Kidney (tissue), 13 donors: ENCODE measurements at regions not wholly inside any gene's neighbourhood (a gene's known extent, or its start where the extent isn't known, plus 50 kb on each side); places are given as distances from the start of the nearest gene placed in this dataset.

Source experiments
- DNase-seq, 5 donors: peaks; one replicate each; pipeline ENCODE4 v3.0.0-alpha.2; 2013 to 2020
- FAIRE-seq: peaks from 2 replicates; lab custom pipeline; 2012; peaks lifted over from hg19 to GRCh38; lab: Jason Lieb, UNC
- H3K27ac ChIP-seq, 2 donors: one replicate each; pipeline ENCODE4 v1.7.0; 2013; ENCODE audit warnings: low read depth in 2 of 2, low read length in 2 of 2, inconsistent platforms in 1 of 2
- H3K27me3 ChIP-seq: one replicate; pipeline ENCODE4 v1.7.1; 2013; ENCODE audit warnings: low read length, inconsistent platforms; ENCODE audit not compliant: control insufficient read depth, insufficient read depth
- H3K36me3 ChIP-seq, 3 donors: one replicate each; pipeline versions ENCODE4 v1.7.0 to v1.7.1; 2013; ENCODE audit warnings: low read length in 3 of 3, control low read depth in 1 of 3, inconsistent platforms in 1 of 3; ENCODE audit not compliant: insufficient read depth in 3 of 3, control insufficient read depth in 2 of 3
- H3K4me1 ChIP-seq, 3 donors: one replicate each; pipeline versions ENCODE4 v1.7.0 to v1.7.1; 2013; ENCODE audit warnings: low read length in 3 of 3, inconsistent platforms in 1 of 3, low read depth in 1 of 3; ENCODE audit not compliant: control insufficient read depth in 2 of 3, insufficient read depth in 2 of 3
- H3K4me3 ChIP-seq, 3 donors: one replicate each; pipeline versions ENCODE4 v1.7.0 to v1.8.1; 2013; ENCODE audit warnings: low read length in 3 of 3, control low read depth in 1 of 3, inconsistent platforms in 1 of 3
- H3K9ac ChIP-seq, 3 donors: one replicate each; pipeline versions ENCODE4 v1.7.0 to v1.7.1; 2013; ENCODE audit warnings: low read length in 3 of 3, control low read depth in 1 of 3, inconsistent platforms in 1 of 3
- H3K9me3 ChIP-seq, 3 donors: one replicate each; pipeline versions ENCODE4 v1.7.0 to v1.7.1; 2013; ENCODE audit warnings: low read length in 3 of 3, control low read depth in 1 of 3, inconsistent platforms in 1 of 3; ENCODE audit not compliant: control insufficient read depth in 2 of 3, insufficient read depth in 1 of 3
- CTCF ChIP-seq: IDR thresholded peaks from 3 replicates; pipeline ENCODE4 v1.5.1; 2012; ENCODE audit warnings: mild to moderate bottlenecking, moderate library complexity, borderline replicate concordance; ENCODE audit not compliant: insufficient read depth; ENCODE audit errors: extremely low read depth
- intact Hi-C: fragments of 100-400 bp; cut with DNase I; formaldehyde crosslinking; loops from one replicate; pipeline ENCODE4 v1.11.1; 2022
- donor health status: control.
- donor health status: control.
- donor health status: control.
- donor health status: control.
- donor health status: control.
- donor health status: DM: yes; HTN: yes; CAD: no.
- donor health status: Normal renal cell carcinoma (clear cell type).

GRCh38 chr6:25043892-25044291 lies 108.1 kb upstream of the RIPOR2 start:
- no peak overlapping the region for H3K27ac ChIP-seq
- DNase-seq (no peak), FAIRE-seq (no peak)
- intact Hi-C loops = no loop called here
- no peaks in the 10 kb centered on the region for H3K36me3 ChIP-seq
- no peak for TF ChIP-seq CTCF
- no peaks in the 10 kb centered on the region for H3K27me3 ChIP-seq
- no peaks in the 10 kb centered on the region for H3K9me3 ChIP-seq
- H3K9ac ChIP-seq = no peak overlapping the region
- no peak overlapping the region for H3K4me3 ChIP-seq
- H3K4me1 ChIP-seq = peaks cover 0 to 2% (median 0%) of the 10 kb centered on the region in 3 donors

GRCh38 chr6:25046942-25047341 lies 111.2 kb upstream of the RIPOR2 start:
- H3K4me1 ChIP-seq = peaks cover 0 to 2% (median 0%) of the 10 kb centered on the region in 3 donors
- H3K36me3 ChIP-seq = no peaks in the 10 kb centered on the region
- H3K9me3 ChIP-seq = no peaks in the 10 kb centered on the region
- intact Hi-C loops = no loop called here
- no peak for TF ChIP-seq CTCF
- H3K27me3 ChIP-seq = no peaks in the 10 kb centered on the region
- H3K4me3 ChIP-seq = no peak overlapping the region
- no peak overlapping the region for H3K27ac ChIP-seq
- FAIRE-seq (no peak), DNase-seq (no peak)
- no peak overlapping the region for H3K9ac ChIP-seq

- TF ChIP-seq CTCF = no peak
- Histone ChIP-seq H3K27ac (no peak overlapping the region), H3K9me3 (no peaks in the 10 kb centered on the region), H3K4me3 (no peak overlapping the region), H3K4me1 (no peaks in the 10 kb centered on the region), H3K27me3 (no peaks in the 10 kb centered on the region), H3K36me3 (no peaks in the 10 kb centered on the region), H3K9ac (no peak overlapping the region)
- intact Hi-C loops = no loop called here
- no peak for DNase-seq
- FAIRE-seq = no peak
Measured at GRCh38 chr6:25050356-25050755, 114.6 kb upstream of the RIPOR2 start.

- no peak for FAIRE-seq
- no peak overlapping the region for H3K27ac ChIP-seq
- H3K27me3 ChIP-seq = no peaks in the 10 kb centered on the region
- no peak for DNase-seq
- H3K9ac ChIP-seq = no peak overlapping the region
- H3K36me3 ChIP-seq = no peaks in the 10 kb centered on the region
- no peak for TF ChIP-seq CTCF
- H3K4me3 ChIP-seq = no peak overlapping the region
- intact Hi-C loops = no loop called here
- no peaks in the 10 kb centered on the region for H3K4me1 ChIP-seq
- no peaks in the 10 kb centered on the region for H3K9me3 ChIP-seq
Measured at GRCh38 chr6:25051083-25051482, 115.3 kb upstream of the RIPOR2 start.
